SU-DHL-6 (cell line): ENCODE measurements at regions not wholly inside any gene's neighbourhood (a gene's known extent, or its start where the extent isn't known, plus 50 kb on each side); places are given as distances from the start of the nearest gene placed in this dataset.

Experiments used
- CTCF ChIP-seq: fragments of 200-600 bp; sonication (generic); IDR thresholded peaks from one replicate; pipeline ENCODE4 v1.5.1; 2017; ENCODE audit warnings: antibody characterized with exemption, mild to moderate bottlenecking, low read length, moderate library complexity; ENCODE audit not compliant: insufficient read depth, poor library complexity, severe bottlenecking
- EZH2phosphoT487 ChIP-seq: fragments of 200-600 bp; sonication (generic), shearing (Covaris generic); conservative IDR thresholded peaks from 2 replicates; pipeline ENCODE4 v1.6.1; 2018; ENCODE audit warnings: mild to moderate bottlenecking, antibody characterized with exemption, low read length, moderate library complexity, mixed read lengths

DNA sequence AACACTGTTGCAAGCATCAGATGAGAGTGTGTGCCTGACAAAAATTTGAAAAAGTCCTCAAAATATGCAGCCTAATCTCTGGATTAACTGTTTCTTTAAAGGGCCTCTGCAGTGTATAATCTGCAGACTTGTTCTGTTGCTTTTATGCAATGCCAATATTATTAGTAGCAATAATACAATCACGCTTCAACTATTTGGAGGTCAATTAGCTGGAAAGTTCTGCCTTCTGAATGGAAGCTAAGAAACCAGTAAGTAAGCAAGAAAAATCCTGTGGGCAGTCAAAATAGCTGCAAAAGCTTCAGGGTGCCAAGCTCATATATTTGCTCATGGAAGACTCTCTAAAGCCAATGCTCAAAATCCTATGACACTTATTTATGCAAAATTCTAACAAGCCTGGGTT, 153.2 kb upstream of the NR2F2 start:
- no peak for TF ChIP-seq CTCF
- TF ChIP-seq EZH2phosphoT487: no peak
